ENCODE measurements at regions not wholly inside any gene's neighbourhood (a gene's known extent, or its start where the extent isn't known, plus 50 kb on each side); places are given as distances from the start of the nearest gene placed in this dataset.

DNA sequence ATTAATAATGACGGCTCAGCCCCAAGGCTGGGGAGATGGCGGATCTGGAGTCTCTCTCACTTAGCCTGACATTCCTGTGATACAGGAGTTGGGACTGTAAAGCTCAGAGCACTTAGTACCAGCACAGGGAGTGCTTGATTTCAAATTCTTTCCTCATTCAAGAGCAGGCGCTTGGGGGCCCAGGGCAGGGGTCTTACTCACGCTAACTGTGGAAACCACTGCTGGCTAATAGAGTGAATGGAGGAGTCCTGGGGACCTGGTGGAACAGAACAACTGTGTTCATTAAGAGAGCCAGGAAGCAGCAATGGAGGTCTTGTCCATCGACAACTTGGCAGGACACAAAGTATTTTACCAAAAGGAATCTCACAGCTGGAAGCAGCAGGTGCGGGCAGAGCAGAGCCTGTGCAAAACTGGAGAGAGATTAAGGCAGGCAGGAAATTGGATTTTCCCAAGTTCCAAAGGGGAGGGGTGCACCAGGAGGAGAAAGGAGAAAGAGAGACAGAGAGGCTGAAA, 358.9 kb downstream of the TNS1 start:
- no peak for ATAC-seq (replicated peaks)
- no peaks in the 10 kb centered on the region for H3K9me3 Mint-ChIP-seq
- no peaks in the 10 kb centered on the region for H3K4me1 Mint-ChIP-seq
- no peak overlapping the region for H3K4me3 Mint-ChIP-seq
- no peaks in the 10 kb centered on the region for H3K36me3 Mint-ChIP-seq (ENCODE audit: low read depth)
- H3K27ac Mint-ChIP-seq: no peak overlapping the region
- H3K27me3 Mint-ChIP-seq: no peaks in the 10 kb centered on the region

DNA sequence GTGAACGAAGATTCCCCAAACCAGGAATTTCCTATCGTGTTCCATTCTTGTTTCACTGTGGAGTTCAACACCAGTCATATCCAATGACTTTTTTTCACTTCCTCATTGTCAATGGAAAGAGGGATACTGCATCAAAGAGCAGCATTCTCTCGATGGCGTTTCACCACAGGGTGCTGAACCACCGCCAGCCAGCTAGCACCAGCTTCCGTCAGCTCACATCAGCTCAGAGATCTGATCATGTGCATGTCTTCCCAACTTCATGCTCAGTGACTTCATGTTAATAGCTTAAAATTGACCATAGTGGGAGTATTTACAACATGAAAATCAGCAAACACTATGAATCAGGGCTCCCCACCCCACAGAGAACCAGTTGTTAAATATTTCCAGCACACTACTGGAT, 359.9 kb downstream of the TNS1 start:
- no peak for ATAC-seq (replicated peaks)
- no peak overlapping the region for H3K4me3 Mint-ChIP-seq
- no peaks in the 10 kb centered on the region for H3K36me3 Mint-ChIP-seq (ENCODE audit: low read depth)
- no peak overlapping the region for H3K27ac Mint-ChIP-seq
- no peaks in the 10 kb centered on the region for H3K4me1 Mint-ChIP-seq
- no peaks in the 10 kb centered on the region for H3K9me3 Mint-ChIP-seq
- H3K27me3 Mint-ChIP-seq: no peaks in the 10 kb centered on the region

DNA sequence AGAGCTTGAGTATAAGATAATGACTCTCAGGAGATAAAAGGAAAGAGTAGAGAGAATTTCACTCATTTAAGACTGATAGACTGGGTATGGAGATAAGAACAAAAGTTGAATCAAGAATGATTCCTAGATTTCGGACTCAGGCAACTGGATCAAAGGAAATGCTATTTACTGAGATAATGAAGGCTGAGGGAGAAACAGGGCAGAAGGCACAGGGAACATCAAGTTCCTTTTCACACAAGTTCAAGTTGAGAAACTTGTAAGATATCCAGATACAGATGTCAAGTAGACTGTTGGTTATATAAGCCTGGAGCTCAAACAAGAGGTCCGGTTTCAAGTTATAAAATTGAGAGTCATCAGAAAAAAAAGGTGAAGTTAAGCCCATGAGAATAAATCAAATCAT, 360.8 kb downstream of the TNS1 start:
- ATAC-seq (replicated peaks): no peak
- H3K27ac Mint-ChIP-seq: no peak overlapping the region

DNA sequence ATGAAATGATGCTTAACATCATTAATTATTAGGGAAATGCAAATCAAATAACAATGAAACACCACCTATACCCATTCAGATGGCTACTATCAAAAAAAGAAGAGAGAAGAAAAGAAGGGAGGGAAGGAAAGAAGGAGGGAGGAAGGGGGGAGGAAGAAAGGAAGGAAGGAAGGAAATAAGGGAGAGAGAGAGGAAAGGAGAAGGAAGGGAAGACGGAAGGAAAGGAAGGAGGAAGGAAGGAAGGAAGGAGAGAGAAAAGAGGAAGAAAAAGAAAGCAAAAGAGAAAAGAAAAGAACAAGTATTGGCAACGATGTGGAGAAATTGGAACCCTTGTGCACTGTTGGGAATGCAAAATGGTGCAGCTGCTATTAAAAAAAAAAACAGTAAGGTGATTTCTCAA, 363.3 kb downstream of the TNS1 start:
- H3K9me3 Mint-ChIP-seq: no peaks in the 10 kb centered on the region
- H3K4me3 Mint-ChIP-seq: no peak overlapping the region
- H3K27ac Mint-ChIP-seq: no peak overlapping the region
- H3K27me3 Mint-ChIP-seq: peaks cover under 1% of the 10 kb centered on the region
- no peaks in the 10 kb centered on the region for H3K4me1 Mint-ChIP-seq
- no peaks in the 10 kb centered on the region for H3K36me3 Mint-ChIP-seq (ENCODE audit: low read depth)
- no peak for ATAC-seq (replicated peaks)

More for the DNA sequence above, 360.8 kb downstream of the TNS1 start:
- H3K9me3 Mint-ChIP-seq: no peaks in the 10 kb centered on the region
- no peaks in the 10 kb centered on the region for H3K36me3 Mint-ChIP-seq (ENCODE audit: low read depth)
- no peak overlapping the region for H3K4me3 Mint-ChIP-seq
- no peaks in the 10 kb centered on the region for H3K27me3 Mint-ChIP-seq
- no peaks in the 10 kb centered on the region for H3K4me1 Mint-ChIP-seq

DNA sequence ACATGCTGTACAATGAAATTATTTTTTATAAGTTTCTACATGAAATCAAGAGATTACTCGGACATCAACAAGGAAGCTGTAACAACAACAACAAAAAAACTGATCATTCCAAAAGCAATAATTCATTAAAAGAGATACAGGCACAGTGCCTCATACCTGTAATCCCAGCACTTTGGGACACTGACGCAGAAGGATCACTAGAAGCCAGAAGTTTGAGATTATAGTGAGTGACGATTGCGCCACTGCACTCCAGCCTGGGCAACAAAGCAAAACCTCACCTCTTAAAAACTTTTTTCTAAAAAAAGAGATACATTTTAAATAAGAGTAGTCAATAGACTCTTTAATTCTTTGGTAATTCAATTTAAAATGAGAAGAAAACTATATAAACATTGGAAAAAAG, 364.3 kb downstream of the TNS1 start:
- Mint-ChIP-seq H3K36me3 (ENCODE audit: low read depth) (no peaks in the 10 kb centered on the region), H3K4me1 (no peaks in the 10 kb centered on the region), H3K27me3 (peaks cover 4% of the 10 kb centered on the region), H3K4me3 (no peak overlapping the region), H3K27ac (no peak overlapping the region), H3K9me3 (no peaks in the 10 kb centered on the region)
- ATAC-seq (replicated peaks): no peak

DNA sequence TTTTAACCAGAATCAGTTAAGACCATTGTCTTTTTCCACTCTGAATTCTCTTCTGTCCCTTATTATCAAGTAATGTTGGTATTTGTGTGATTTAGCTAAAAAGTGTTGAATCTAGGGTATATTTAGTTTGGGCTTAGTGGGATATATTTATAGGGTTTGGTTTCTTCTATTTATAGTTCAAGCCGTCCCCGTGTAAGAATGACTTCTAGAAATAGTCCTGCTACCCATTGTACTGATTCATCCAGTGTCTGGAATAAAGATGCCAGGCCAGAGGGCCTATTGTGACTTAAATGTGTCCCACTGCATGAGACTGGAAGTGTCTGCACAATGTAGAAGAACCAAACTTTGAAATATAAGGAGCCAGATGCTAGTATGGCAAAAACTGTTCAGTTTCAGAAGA, 364.8 kb downstream of the TNS1 start:
- no peaks in the 10 kb centered on the region for H3K4me1 Mint-ChIP-seq
- no peak overlapping the region for H3K4me3 Mint-ChIP-seq
- H3K9me3 Mint-ChIP-seq: no peaks in the 10 kb centered on the region
- peaks cover 4% of the 10 kb centered on the region for H3K27me3 Mint-ChIP-seq
- ATAC-seq (replicated peaks): no peak
- no peaks in the 10 kb centered on the region for H3K36me3 Mint-ChIP-seq (ENCODE audit: low read depth)
- no peak overlapping the region for H3K27ac Mint-ChIP-seq

DNA sequence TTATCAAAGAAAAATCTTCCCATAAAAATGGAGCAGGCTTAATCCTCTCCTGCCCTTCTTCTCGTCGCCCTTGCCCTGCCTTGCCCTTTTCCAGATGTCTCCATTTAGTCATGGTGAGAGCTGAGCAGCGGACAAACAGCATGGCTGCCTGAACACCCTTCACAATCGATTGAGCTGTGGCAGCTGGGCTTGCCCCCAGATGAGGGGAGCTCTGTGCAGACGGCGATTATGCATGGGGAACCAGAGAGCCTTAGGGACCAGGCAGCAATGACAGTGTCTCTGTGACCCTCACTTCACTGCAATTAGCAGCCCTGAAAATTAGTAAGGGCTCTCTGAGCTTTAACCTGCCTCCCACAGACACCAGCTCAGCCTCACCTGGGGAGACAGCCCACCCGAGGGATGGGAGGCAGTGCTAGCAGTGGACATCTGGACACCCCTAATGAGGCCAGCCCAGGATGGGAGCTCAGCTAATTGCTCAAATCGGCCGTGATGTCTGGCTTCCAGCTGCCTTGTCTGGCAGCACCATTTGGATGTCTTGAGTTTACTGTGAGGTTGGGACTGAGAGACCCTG, 365.7 kb downstream of the TNS1 start:
- no peaks in the 10 kb centered on the region for H3K36me3 Mint-ChIP-seq (ENCODE audit: low read depth)
- no peak for ATAC-seq (replicated peaks)
- no peaks in the 10 kb centered on the region for H3K9me3 Mint-ChIP-seq
- H3K4me3 Mint-ChIP-seq: no peak overlapping the region
- H3K4me1 Mint-ChIP-seq: no peaks in the 10 kb centered on the region
- peaks cover 4% of the 10 kb centered on the region for H3K27me3 Mint-ChIP-seq
- no peak overlapping the region for H3K27ac Mint-ChIP-seq

DNA sequence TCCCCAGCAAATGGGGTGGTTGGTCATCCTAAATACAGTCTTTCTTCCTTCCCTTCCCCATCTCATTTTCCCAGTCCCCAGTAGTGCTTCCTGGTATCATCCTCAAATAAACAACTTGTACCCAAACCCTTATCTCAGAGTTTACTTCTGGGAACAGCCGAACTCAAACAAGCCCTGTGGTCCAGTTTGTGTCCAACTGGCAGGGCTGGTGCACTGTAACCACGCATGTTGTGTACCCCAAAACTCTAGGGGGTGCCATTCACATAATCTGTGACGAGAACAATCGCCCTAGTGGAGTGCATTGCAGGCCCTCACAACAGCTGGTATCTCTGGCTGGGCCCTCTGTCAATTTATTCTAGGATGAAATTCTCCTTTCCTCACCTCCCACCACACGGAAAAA, 366.2 kb downstream of the TNS1 start:
- no peaks in the 10 kb centered on the region for H3K4me1 Mint-ChIP-seq
- H3K36me3 Mint-ChIP-seq (ENCODE audit: low read depth): no peaks in the 10 kb centered on the region
- ATAC-seq (replicated peaks): no peak
- H3K4me3 Mint-ChIP-seq: no peak overlapping the region
- H3K27ac Mint-ChIP-seq: no peak overlapping the region
- peaks cover 4% of the 10 kb centered on the region for H3K27me3 Mint-ChIP-seq
- no peaks in the 10 kb centered on the region for H3K9me3 Mint-ChIP-seq

DNA sequence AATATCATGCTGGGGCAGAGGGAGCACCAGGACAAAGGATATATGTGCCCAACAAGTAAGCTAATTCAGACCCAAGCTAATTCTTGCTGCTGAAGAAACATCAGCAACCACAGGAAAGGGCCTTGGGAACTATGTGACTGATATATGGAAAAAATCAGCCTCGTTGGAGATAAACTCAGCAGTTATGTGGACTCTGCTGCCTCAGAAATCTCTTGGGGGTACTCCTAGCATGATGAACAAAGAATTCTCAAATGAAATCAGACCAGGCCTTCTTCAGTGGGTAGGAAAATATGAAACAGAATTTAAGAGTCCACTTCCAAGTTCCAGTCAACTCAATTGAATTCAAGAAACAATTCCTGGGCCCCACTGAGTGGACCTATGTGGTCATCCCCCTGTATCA, 367.9 kb downstream of the TNS1 start:
- Mint-ChIP-seq H3K4me1 (no peaks in the 10 kb centered on the region), H3K27ac (no peak overlapping the region)

DNA sequence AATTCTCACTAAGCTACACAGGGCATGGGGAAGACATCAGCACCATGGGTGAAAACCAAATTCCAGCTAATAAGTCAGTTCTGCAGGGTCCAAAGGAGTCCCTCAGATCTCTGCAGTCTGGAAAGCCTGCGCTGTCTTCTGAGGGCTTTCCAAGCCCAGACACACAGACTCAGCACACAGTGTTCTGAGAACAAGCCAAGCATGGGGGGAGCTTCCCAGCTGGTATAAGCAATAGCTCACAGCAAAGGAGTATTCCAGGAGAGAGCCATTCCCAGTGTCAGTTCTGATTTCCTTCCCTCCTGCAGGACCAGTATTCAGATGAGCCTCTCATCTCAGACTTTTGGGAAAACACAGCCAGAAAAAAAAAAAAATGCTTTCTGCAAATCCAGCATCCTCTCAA, 370.8 kb downstream of the TNS1 start:
- H3K9me3 Mint-ChIP-seq: no peaks in the 10 kb centered on the region
- H3K36me3 Mint-ChIP-seq (ENCODE audit: low read depth): no peaks in the 10 kb centered on the region
- no peak overlapping the region for H3K27ac Mint-ChIP-seq
- peaks cover 4% of the 10 kb centered on the region for H3K27me3 Mint-ChIP-seq
- H3K4me3 Mint-ChIP-seq: no peak overlapping the region
- no peaks in the 10 kb centered on the region for H3K4me1 Mint-ChIP-seq
- ATAC-seq (replicated peaks): no peak

More for the DNA sequence above, 367.9 kb downstream of the TNS1 start:
- no peak for ATAC-seq (replicated peaks)
- no peak overlapping the region for H3K4me3 Mint-ChIP-seq
- no peaks in the 10 kb centered on the region for H3K9me3 Mint-ChIP-seq
- peaks cover 4% of the 10 kb centered on the region for H3K27me3 Mint-ChIP-seq
- H3K36me3 Mint-ChIP-seq (ENCODE audit: low read depth): no peaks in the 10 kb centered on the region

DNA sequence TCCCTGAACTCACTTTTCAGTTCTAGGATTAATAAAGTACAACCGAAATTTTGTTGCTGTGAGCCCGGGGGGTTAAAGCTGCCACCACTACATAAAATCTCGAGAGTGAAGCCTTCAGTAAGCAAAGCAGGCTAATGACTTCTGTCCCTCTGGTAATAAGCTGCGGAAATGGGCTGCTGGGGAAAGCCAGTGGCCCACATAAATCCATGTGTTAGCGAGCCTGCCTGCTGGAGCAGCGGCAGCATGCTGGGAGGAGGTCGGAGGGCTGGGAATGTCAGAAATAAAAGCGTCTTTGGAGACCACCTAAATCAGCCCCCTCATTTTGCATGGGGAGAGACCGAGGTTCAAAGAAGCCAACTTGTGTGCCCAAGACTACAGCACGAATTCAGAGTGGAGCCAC, 371.7 kb downstream of the TNS1 start:
- no peak for ATAC-seq (replicated peaks)
- H3K27ac Mint-ChIP-seq: no peak overlapping the region
- no peaks in the 10 kb centered on the region for H3K4me1 Mint-ChIP-seq
- no peaks in the 10 kb centered on the region for H3K9me3 Mint-ChIP-seq
- no peak overlapping the region for H3K4me3 Mint-ChIP-seq
- H3K36me3 Mint-ChIP-seq (ENCODE audit: low read depth): no peaks in the 10 kb centered on the region
- H3K27me3 Mint-ChIP-seq: peaks cover 4% of the 10 kb centered on the region

DNA sequence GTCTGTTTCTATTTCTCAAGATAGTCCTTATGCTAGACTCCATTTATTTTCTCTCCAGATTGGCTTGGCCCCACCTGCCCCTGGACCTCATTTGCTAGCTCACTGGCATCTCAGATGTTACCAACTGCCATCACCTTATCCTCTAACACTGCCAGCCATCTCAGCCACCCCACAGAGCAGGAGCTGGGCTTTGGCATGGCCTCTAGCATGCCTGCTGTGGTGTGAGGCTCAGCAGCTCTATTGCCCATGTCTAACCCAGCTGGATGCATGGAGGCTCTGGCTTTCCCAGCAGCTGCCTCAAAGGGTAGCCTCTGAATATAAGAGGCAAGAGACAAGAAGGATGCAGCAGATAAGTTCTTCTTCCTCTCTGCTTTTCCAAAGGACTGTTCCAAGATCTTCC, 373.4 kb downstream of the TNS1 start:
- ATAC-seq (replicated peaks): no peak
- H3K36me3 Mint-ChIP-seq (ENCODE audit: low read depth): no peaks in the 10 kb centered on the region
- H3K27ac Mint-ChIP-seq: no peak overlapping the region
- no peaks in the 10 kb centered on the region for H3K4me1 Mint-ChIP-seq
- H3K4me3 Mint-ChIP-seq: no peak overlapping the region
- H3K27me3 Mint-ChIP-seq: peaks cover 1% of the 10 kb centered on the region
- H3K9me3 Mint-ChIP-seq: no peaks in the 10 kb centered on the region

DNA sequence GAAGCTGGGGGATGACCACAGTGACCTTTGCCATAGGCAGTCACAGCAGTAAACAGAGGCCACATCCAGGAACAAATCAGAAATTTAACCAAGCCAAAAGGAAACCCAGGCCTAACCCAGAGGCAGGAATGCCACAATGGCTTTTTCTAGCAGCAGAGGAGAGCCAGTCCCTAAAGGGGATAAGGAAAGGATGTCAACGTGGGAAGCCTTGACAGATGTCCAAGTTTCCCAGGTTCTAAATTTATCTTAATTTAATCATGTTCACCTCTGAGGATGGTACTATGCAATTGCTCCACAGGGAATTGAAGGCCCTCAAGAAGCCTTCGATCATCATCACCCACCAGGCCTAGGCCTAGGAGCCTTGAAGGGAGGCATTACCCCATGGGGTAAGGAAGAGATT, 374.7 kb downstream of the TNS1 start:
- Mint-ChIP-seq H3K4me3 (no peak overlapping the region), H3K27me3 (no peaks in the 10 kb centered on the region)

DNA sequence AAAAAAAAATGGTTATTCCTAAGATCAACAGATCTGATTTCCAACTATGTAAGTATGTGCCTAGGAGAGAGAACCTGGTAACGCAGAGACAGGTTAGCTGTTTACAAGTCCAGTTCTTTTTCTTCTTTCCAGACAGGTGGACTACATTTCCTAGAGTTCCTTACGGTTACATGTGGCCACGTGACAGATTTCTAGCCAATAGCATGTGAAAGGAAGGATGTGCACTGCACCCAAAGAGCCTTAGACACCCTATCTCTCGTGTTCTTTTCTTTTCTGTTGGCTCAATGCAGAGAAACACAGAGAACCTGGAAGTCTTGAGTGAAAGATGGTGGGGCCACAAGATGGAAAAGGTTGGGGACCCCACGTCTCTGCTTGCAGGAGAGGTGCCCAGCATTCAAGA, 375.9 kb downstream of the TNS1 start:
- no peak overlapping the region for H3K4me3 Mint-ChIP-seq
- ATAC-seq (replicated peaks): no peak
- no peak overlapping the region for H3K27ac Mint-ChIP-seq
- no peaks in the 10 kb centered on the region for H3K9me3 Mint-ChIP-seq
- H3K36me3 Mint-ChIP-seq (ENCODE audit: low read depth): no peaks in the 10 kb centered on the region
- H3K27me3 Mint-ChIP-seq: no peaks in the 10 kb centered on the region
- H3K4me1 Mint-ChIP-seq: no peaks in the 10 kb centered on the region

More for the DNA sequence above, 374.7 kb downstream of the TNS1 start:
- Mint-ChIP-seq H3K27ac (no peak overlapping the region), H3K36me3 (ENCODE audit: low read depth) (no peaks in the 10 kb centered on the region), H3K9me3 (no peaks in the 10 kb centered on the region), H3K4me1 (no peaks in the 10 kb centered on the region)
- no peak for ATAC-seq (replicated peaks)

DNA sequence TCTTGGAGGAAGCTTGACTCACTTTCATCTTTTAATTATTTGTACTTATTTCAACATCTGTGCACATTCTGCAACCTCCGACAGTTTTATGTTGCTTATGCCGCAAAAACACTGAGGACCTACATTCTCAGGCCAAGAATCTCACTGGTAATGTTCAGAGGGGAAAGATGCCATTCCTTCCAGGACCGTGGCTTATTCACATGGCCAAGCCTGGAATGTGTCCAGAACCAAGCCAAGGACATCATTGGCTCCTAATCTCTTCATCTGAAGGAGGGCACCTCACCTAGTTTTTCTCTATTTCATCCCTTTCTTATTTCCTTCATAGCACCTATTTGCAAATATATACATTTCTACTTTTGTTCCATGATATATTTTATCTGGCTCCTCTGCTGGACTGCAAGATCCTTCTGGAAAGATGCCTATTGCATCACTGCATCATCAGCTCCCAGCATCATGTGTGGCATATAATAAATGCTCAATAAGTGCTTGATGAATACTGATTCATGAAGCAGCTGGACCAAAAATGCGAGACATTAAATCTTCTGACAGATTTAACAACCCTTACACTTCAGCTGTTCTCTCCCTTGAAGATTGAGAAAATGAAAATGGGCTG, 377.1 kb downstream of the TNS1 start:
- Mint-ChIP-seq H3K27ac (no peak overlapping the region), H3K4me1 (no peaks in the 10 kb centered on the region), H3K36me3 (ENCODE audit: low read depth) (no peaks in the 10 kb centered on the region), H3K27me3 (no peaks in the 10 kb centered on the region), H3K4me3 (no peak overlapping the region), H3K9me3 (no peaks in the 10 kb centered on the region)
- ATAC-seq (replicated peaks): no peak

All from activated T-helper 17 cell treated with anti-CD3 and anti-CD28 coated beads, Interleukin-2, amount 50 U/mL, for 72 hours (primary cell).